Activated CD4-positive, alpha-beta T cell treated with anti-CD3 and anti-CD28 coated beads, Interleukin-2, amount 10 ng/mL, durations not matched to agents 24 days and 14 days (primary cell): ENCODE measurements at regions not wholly inside any gene's neighbourhood (a gene's known extent, or its start where the extent isn't known, plus 50 kb on each side); places are given as distances from the start of the nearest gene placed in this dataset.
"Not testable (repeated sequence)": the region's sequence is repeated elsewhere in the genome, so short reads cannot be mapped to it uniquely, and the experiment has no call there.

Experiments used
- DNase-seq: peaks from one replicate; pipeline ENCODE4 v3.0.0; 2022
- H3K27ac Mint-ChIP-seq: one replicate; pipeline ENCODE4 v1.8.0; 2022; ENCODE audit warnings: mild to moderate bottlenecking, mixed read lengths
- H3K27me3 Mint-ChIP-seq: one replicate; pipeline ENCODE4 v1.8.0; 2022; ENCODE audit warnings: mixed read lengths
- H3K36me3 Mint-ChIP-seq: one replicate; pipeline ENCODE4 v1.8.0; 2022; ENCODE audit warnings: low read depth, mild to moderate bottlenecking, mixed read lengths
- H3K4me1 Mint-ChIP-seq: one replicate; pipeline ENCODE4 v1.8.0; 2021; ENCODE audit warnings: mixed read lengths
- H3K4me3 Mint-ChIP-seq: one replicate; pipeline ENCODE4 v1.8.0; 2022; ENCODE audit warnings: mild to moderate bottlenecking, moderate library complexity, mixed read lengths
- H3K9me3 Mint-ChIP-seq: one replicate; pipeline ENCODE4 v1.8.0; 2021; ENCODE audit warnings: mixed read lengths
- intact Hi-C: fragments of 100-400 bp; cut with micrococcal nuclease; formaldehyde crosslinking; loops from one replicate; pipeline ENCODE4 v1.15.1; 2023

GRCh38 chr5:110963495-110963894 is 108.0 kb upstream of the TSLP start:
- H3K4me3 Mint-ChIP-seq: no peak overlapping the region

GRCh38 chr5:110965773-110966581 is 105.5 kb upstream of the TSLP start:
- H3K4me3 Mint-ChIP-seq: no peak overlapping the region
- H3K36me3 Mint-ChIP-seq: no peaks in the 10 kb centered on the region
- DNase-seq: no peak
- H3K27me3 Mint-ChIP-seq: no peaks in the 10 kb centered on the region
- H3K27ac Mint-ChIP-seq: no peak overlapping the region
- H3K9me3 Mint-ChIP-seq: peaks cover 1% of the 10 kb centered on the region
- H3K4me1 Mint-ChIP-seq: no peaks in the 10 kb centered on the region
- intact Hi-C loops: no loop called here

More at GRCh38 chr5:110963495-110963894, 108.0 kb upstream of the TSLP start:
- H3K36me3 Mint-ChIP-seq: no peaks in the 10 kb centered on the region
- intact Hi-C loops: no loop called here
- no peak overlapping the region for H3K27ac Mint-ChIP-seq
- no peaks in the 10 kb centered on the region for H3K4me1 Mint-ChIP-seq
- H3K9me3 Mint-ChIP-seq: peaks cover 7% of the 10 kb centered on the region
- no peak for DNase-seq
- no peaks in the 10 kb centered on the region for H3K27me3 Mint-ChIP-seq

GRCh38 chr5:110968246-110969005 is 103.1 kb upstream of the TSLP start:
- intact Hi-C loops: no loop called here
- Mint-ChIP-seq H3K36me3 (no peaks in the 10 kb centered on the region), H3K27ac (no peak overlapping the region), H3K9me3 (no peaks in the 10 kb centered on the region), H3K4me1 (no peaks in the 10 kb centered on the region), H3K4me3 (no peak overlapping the region), H3K27me3 (no peaks in the 10 kb centered on the region)
- DNase-seq: no peak

- intact Hi-C loops: no loop called here
- no peaks in the 10 kb centered on the region for H3K27me3 Mint-ChIP-seq
- no peak overlapping the region for H3K4me3 Mint-ChIP-seq
- H3K9me3 Mint-ChIP-seq: no peaks in the 10 kb centered on the region
- H3K4me1 Mint-ChIP-seq: no peaks in the 10 kb centered on the region
- H3K27ac Mint-ChIP-seq: no peak overlapping the region
- no peak for DNase-seq
- no peaks in the 10 kb centered on the region for H3K36me3 Mint-ChIP-seq
Measured at GRCh38 chr5:110969502-110969901, 102.0 kb upstream of the TSLP start.

GRCh38 chr5:110973510-110973909 is 98.0 kb upstream of the TSLP start:
- intact Hi-C loops: no loop called here
- no peak overlapping the region for H3K4me3 Mint-ChIP-seq
- no peaks in the 10 kb centered on the region for H3K27me3 Mint-ChIP-seq
- DNase-seq: no peak
- H3K36me3 Mint-ChIP-seq: no peaks in the 10 kb centered on the region
- H3K27ac Mint-ChIP-seq: no peak overlapping the region
- no peaks in the 10 kb centered on the region for H3K9me3 Mint-ChIP-seq
- no peaks in the 10 kb centered on the region for H3K4me1 Mint-ChIP-seq

- Mint-ChIP-seq H3K27me3 (no peaks in the 10 kb centered on the region), H3K9me3 (peaks cover 3% of the 10 kb centered on the region), H3K4me1 (no peaks in the 10 kb centered on the region), H3K4me3 (no peak overlapping the region), H3K36me3 (no peaks in the 10 kb centered on the region), H3K27ac (no peak overlapping the region)
- no peak for DNase-seq
- intact Hi-C loops: no loop called here
Measured at GRCh38 chr5:110977915-110978314, 93.6 kb upstream of the TSLP start.

GRCh38 chr5:110985882-110986281 is 85.6 kb upstream of the TSLP start:
- H3K4me3 Mint-ChIP-seq, DNase-seq, H3K4me1 Mint-ChIP-seq, intact Hi-C loops, H3K36me3 Mint-ChIP-seq, H3K27ac Mint-ChIP-seq, H3K27me3 Mint-ChIP-seq, H3K9me3 Mint-ChIP-seq: not testable (repeated sequence)

GRCh38 chr5:110987573-110987972 is 83.9 kb upstream of the TSLP start:
- H3K4me3 Mint-ChIP-seq, H3K9me3 Mint-ChIP-seq, intact Hi-C loops, H3K27me3 Mint-ChIP-seq, DNase-seq, H3K4me1 Mint-ChIP-seq, H3K27ac Mint-ChIP-seq, H3K36me3 Mint-ChIP-seq: not testable (repeated sequence)

- H3K36me3 Mint-ChIP-seq: no peaks in the 10 kb centered on the region
- H3K27ac Mint-ChIP-seq: no peak overlapping the region
- DNase-seq: no peak
- H3K4me3 Mint-ChIP-seq: no peak overlapping the region
- peaks cover 3% of the 10 kb centered on the region for H3K27me3 Mint-ChIP-seq
- no peaks in the 10 kb centered on the region for H3K9me3 Mint-ChIP-seq
- intact Hi-C loops: no loop called here
- no peaks in the 10 kb centered on the region for H3K4me1 Mint-ChIP-seq
Measured at GRCh38 chr5:110996742-110997141, 74.8 kb upstream of the TSLP start.

GRCh38 chr5:111002036-111002435 is 69.5 kb upstream of the TSLP start:
- Mint-ChIP-seq H3K9me3 (no peaks in the 10 kb centered on the region), H3K36me3 (no peaks in the 10 kb centered on the region), H3K27ac (no peak overlapping the region), H3K27me3 (peaks cover 3% of the 10 kb centered on the region), H3K4me1 (no peaks in the 10 kb centered on the region), H3K4me3 (no peak overlapping the region)
- DNase-seq: no peak
- intact Hi-C loops: no loop called here

GRCh38 chr5:111003623-111004022 is 67.9 kb upstream of the TSLP start:
- no peak overlapping the region for H3K4me3 Mint-ChIP-seq
- no peak for DNase-seq
- H3K27me3 Mint-ChIP-seq: peaks cover 3% of the 10 kb centered on the region
- no peak overlapping the region for H3K27ac Mint-ChIP-seq
- intact Hi-C loops: no loop called here
- H3K36me3 Mint-ChIP-seq: no peaks in the 10 kb centered on the region
- H3K4me1 Mint-ChIP-seq: no peaks in the 10 kb centered on the region
- H3K9me3 Mint-ChIP-seq: no peaks in the 10 kb centered on the region

GRCh38 chr5:111004291-111004690 is 67.2 kb upstream of the TSLP start:
- Mint-ChIP-seq H3K9me3 (no peaks in the 10 kb centered on the region), H3K36me3 (no peaks in the 10 kb centered on the region), H3K4me3 (no peak overlapping the region), H3K4me1 (no peaks in the 10 kb centered on the region), H3K27ac (no peak overlapping the region), H3K27me3 (peaks cover 3% of the 10 kb centered on the region)
- no peak for DNase-seq
- intact Hi-C loops: no loop called here

- Mint-ChIP-seq H3K4me3 (no peak overlapping the region), H3K9me3 (no peaks in the 10 kb centered on the region), H3K4me1 (no peaks in the 10 kb centered on the region), H3K36me3 (no peaks in the 10 kb centered on the region), H3K27ac (no peak overlapping the region), H3K27me3 (peaks cover 6% of the 10 kb centered on the region)
- intact Hi-C loops: no loop called here
- DNase-seq: no peak
Measured at GRCh38 chr5:111010783-111011182, 60.7 kb upstream of the TSLP start.

- Mint-ChIP-seq H3K27ac (no peak overlapping the region), H3K9me3 (no peaks in the 10 kb centered on the region), H3K4me1 (no peaks in the 10 kb centered on the region), H3K36me3 (no peaks in the 10 kb centered on the region), H3K27me3 (peaks cover 8% of the 10 kb centered on the region), H3K4me3 (no peak overlapping the region)
- DNase-seq: no peak
- intact Hi-C loops: no loop called here
Measured at GRCh38 chr5:111013011-111013410, 58.5 kb upstream of the TSLP start.
